HepG2 (cell line): ENCODE measurements at regions not wholly inside any gene's neighbourhood (a gene's known extent, or its start where the extent isn't known, plus 50 kb on each side); places are given as distances from the start of the nearest gene placed in this dataset.
"Not testable (repeated sequence)": the region's sequence is repeated elsewhere in the genome, so short reads cannot be mapped to it uniquely, and the experiment has no call there.

ENCODE experiments used
- ATAC-seq: fragments of 200-7000 bp; cut with Tn5 transposase; 3 replicates; pipeline ENCODE4 v1.9.1; 2020; ENCODE audit warnings: mild to moderate bottlenecking, moderate library complexity
- BruUV-seq: library from RNA; stranded (reverse); fragments of 400-500 nt; replicated peaks from 2 replicates; lab custom pipeline; 2021; lab: Mats Ljungman, UMichigan
- CTCF ChIA-PET: fragments of 300-600 bp; formaldehyde crosslinking; extraction: SDS; loops from one replicate; lab custom pipeline; 2021; ENCODE audit warnings: low total read pairs, inconsistent platforms, low intra/inter-chr PET ratio; lab: Yijun Ruan, JAX
- POLR2A ChIA-PET: fragments of 350-600 bp; sonication (Branson Sonifier 250); formaldehyde crosslinking; loops from one replicate; lab custom pipeline; 2020; ENCODE audit warnings: antibody characterized with exemption, inconsistent platforms; lab: Yijun Ruan, JAX
- DNase-seq: peaks from one replicate; pipeline ENCODE4 v3.0.0-alpha.2; 2015; ENCODE audit warnings: low spot score
- FAIRE-seq: peaks from 3 replicates; lab custom pipeline; 2011; peaks lifted over from hg19 to GRCh38; lab: Jason Lieb, UNC
- H2AFZ ChIP-seq: one replicate; pipeline ENCODE4 v1.6.1; 2011; ENCODE audit warnings: low read length, inconsistent platforms
- H3K27ac ChIP-seq: fragments of 300-600 bp; 3 replicates; pipeline ENCODE4 v1.8.0; 2011; ENCODE audit warnings: mixed run types, mild to moderate bottlenecking, mixed read lengths, low read length, inconsistent platforms; ENCODE audit not compliant: insufficient read depth; ENCODE audit errors: extremely low read length
- H3K27me3 ChIP-seq, 2 experiments: fragments of 200-600 bp in 1 of 2; 2 replicates in 1 of 2; 3 replicates in 1 of 2; pipeline versions ENCODE4 v1.6.0 to v1.8.0; 2011; ENCODE audit warnings: low read length in 2 of 2, mild to moderate bottlenecking in 2 of 2, moderate library complexity in 2 of 2, inconsistent platforms in 1 of 2; ENCODE audit not compliant: insufficient read depth in 2 of 2, control insufficient read depth in 1 of 2
- H3K36me3 ChIP-seq, 2 experiments: fragments of 200-600 bp in 1 of 2; replicated peaks in 1 of 2; 2 replicates in 1 of 2; 3 replicates in 1 of 2; pipeline versions ENCODE4 v1.5.1 to v1.8.0; 2011; ENCODE audit warnings: low read length in 2 of 2, inconsistent platforms in 1 of 2; ENCODE audit not compliant: insufficient read depth in 2 of 2, control insufficient read depth in 1 of 2
- H3K4me1 ChIP-seq: 2 replicates; pipeline ENCODE4 v1.5.1; 2012; ENCODE audit warnings: low read length, inconsistent platforms; ENCODE audit not compliant: insufficient read depth
- H3K4me2 ChIP-seq: 2 replicates; pipeline ENCODE4 v1.6.0; 2011; ENCODE audit warnings: low read depth, low read length, inconsistent platforms
- H3K4me3 ChIP-seq, 3 experiments: fragments of 200-600 bp in 1 of 3; sonication (generic), shearing (Covaris generic) in 1 of 3; replicated peaks in 1 of 3; 2 replicates each; pipeline ENCODE4 v1.5.1; 2011 to 2016; ENCODE audit warnings: low read length in 3 of 3, inconsistent platforms in 2 of 3, low read depth in 2 of 3, mild to moderate bottlenecking in 2 of 3, control low read depth in 1 of 3, mixed read lengths in 1 of 3; ENCODE audit not compliant: insufficient read depth in 1 of 3
- H3K79me2 ChIP-seq: one replicate; pipeline ENCODE4 v1.6.1; 2011; ENCODE audit warnings: low read length, inconsistent platforms; ENCODE audit not compliant: insufficient read depth
- H3K9ac ChIP-seq: 2 replicates; pipeline ENCODE4 v1.6.0; 2011; ENCODE audit warnings: mild to moderate bottlenecking, low read depth, low read length, inconsistent platforms; ENCODE audit not compliant: insufficient read depth
- H3K9me3 ChIP-seq: 2 replicates; pipeline ENCODE4 v1.5.1; 2012; ENCODE audit warnings: mild to moderate bottlenecking, low read length
- H4K20me1 ChIP-seq: 2 replicates; pipeline ENCODE4 v1.6.0; 2011; ENCODE audit warnings: inconsistent platforms, mild to moderate bottlenecking, low read length, moderate library complexity; ENCODE audit not compliant: insufficient read depth
- NBN ChIP-seq: fragments of 450-650 bp; conservative IDR thresholded peaks from 2 replicates; pipeline ENCODE4 v1.6.1; 2017
- PRDM10 ChIP-seq: sonication (generic); formaldehyde crosslinking; IDR thresholded peaks from 2 replicates; pipeline ENCODE4 v1.4.0; 2020; ENCODE audit warnings: low read depth, missing genetic modification reagents
- SP140L ChIP-seq: sonication (generic); formaldehyde crosslinking; IDR thresholded peaks from 2 replicates; pipeline ENCODE4 v1.4.0; 2020; ENCODE audit warnings: missing genetic modification reagents, borderline replicate concordance
- TCF12 ChIP-seq, 2 experiments: fragments of 450-650 bp in 1 of 2; sonication (generic) in 1 of 2; formaldehyde crosslinking in 1 of 2; IDR thresholded peaks; 2 replicates each; pipeline versions ENCODE4 v1.6.1 to v1.8.0; 2017 to 2022; ENCODE audit warnings: antibody characterized with exemption in 1 of 2, mild to moderate bottlenecking in 1 of 2, missing genetic modification reagents in 1 of 2, moderate library complexity in 1 of 2
- ZFP82 ChIP-seq: sonication (generic); formaldehyde crosslinking; IDR thresholded peaks from 2 replicates; pipeline ENCODE4 v1.5.1; 2020; ENCODE audit warnings: mild to moderate bottlenecking, missing genetic modification reagents, borderline replicate concordance
- ZNF30 ChIP-seq: sonication (generic); formaldehyde crosslinking; IDR thresholded peaks from 2 replicates; pipeline ENCODE4 v1.5.0; 2020; ENCODE audit warnings: mild to moderate bottlenecking, missing genetic modification reagents
- WGBS: methylation state at CpG from one replicate; pipeline ENCODE4 v1.1.6; 2017; ENCODE audit warnings: low lambda C conversion rate; 5-methylcytosine and 5-hydroxymethylcytosine counted together
- in situ Hi-C: cut with HindIII; loops from 2 replicates; pipeline ENCODE4 v1.10.0; 2017; ENCODE audit warnings: low pct_unique_long_range_greater_than_20kb; ENCODE audit not compliant: extremely low pct_ligation_motif_present
- intact Hi-C: fragments of 100-400 bp; cut with micrococcal nuclease; formaldehyde crosslinking; loops from one replicate; pipeline ENCODE4 v1.10.0; 2022; ENCODE audit not compliant: unreplicated experiment

GRCh38 chr12:17571047-17571446 is 518.9 kb downstream of the RERGL start (continued):
- no peak for TF ChIP-seq NBN
- no peak for TF ChIP-seq ZNF30 (CRISPR knock-in tag)
- no peak for TF ChIP-seq SP140L
- no peak for TF ChIP-seq PRDM10 (CRISPR knock-in tag)
- no peak for TF ChIP-seq TCF12 (IDR thresholded peaks at IDR 0.05)
- no peak for TF ChIP-seq TCF12 (CRISPR knock-in tag; IDR thresholded peaks at IDR 0.05)
- no peak for TF ChIP-seq ZFP82 (CRISPR knock-in tag)

GRCh38 chr12:17564630-17565029 is 525.4 kb downstream of the RERGL start:
- ATAC-seq, result not testable (repeated sequence)

More at GRCh38 chr12:17564630-17565029, 525.4 kb downstream of the RERGL start:
- H3K9me3 ChIP-seq, result peaks cover 13% of the 10 kb centered on the region
- H3K4me3 ChIP-seq, in situ Hi-C loops, BruUV-seq, H3K4me2 ChIP-seq, H3K9ac ChIP-seq, DNase-seq, FAIRE-seq, H3K27me3 ChIP-seq, H3K36me3 ChIP-seq, CTCF ChIA-PET, intact Hi-C loops, H4K20me1 ChIP-seq, H2AFZ ChIP-seq, H3K27ac ChIP-seq, H3K79me2 ChIP-seq, POLR2A ChIA-PET, H3K4me1 ChIP-seq: not testable (repeated sequence)
- WGBS, result 35% methylated on average over 8 of the region's 8 CpGs
